ENCODE measurements at regions not wholly inside any gene's neighbourhood (a gene's known extent, or its start where the extent isn't known, plus 50 kb on each side); places are given as distances from the start of the nearest gene placed in this dataset.

DNA sequence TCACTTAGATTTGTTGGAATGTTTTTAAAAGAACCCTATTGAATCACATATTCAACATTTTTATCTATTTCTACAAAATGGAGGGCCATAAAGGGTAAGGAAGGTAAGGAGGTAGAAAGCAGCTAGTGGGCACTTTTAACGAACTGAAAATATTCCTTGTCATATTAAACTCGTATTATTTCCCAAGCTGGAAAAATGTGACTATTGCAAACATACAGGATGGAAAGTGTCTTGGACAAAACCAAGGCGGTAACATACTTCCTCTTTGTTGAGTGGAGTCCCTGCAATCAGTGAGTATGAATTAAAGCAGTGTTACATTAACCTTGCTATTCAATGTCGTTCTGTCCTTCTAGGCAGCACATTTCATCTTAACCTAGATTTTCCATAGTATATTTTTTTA lies 165.6 kb downstream of the RCN1 start:
- TF ChIP-seq EZH2 (optimal IDR thresholded peaks at IDR 0.05; ENCODE audit: low read depth, low read length), result no peak
- TF ChIP-seq, protein P1, sequence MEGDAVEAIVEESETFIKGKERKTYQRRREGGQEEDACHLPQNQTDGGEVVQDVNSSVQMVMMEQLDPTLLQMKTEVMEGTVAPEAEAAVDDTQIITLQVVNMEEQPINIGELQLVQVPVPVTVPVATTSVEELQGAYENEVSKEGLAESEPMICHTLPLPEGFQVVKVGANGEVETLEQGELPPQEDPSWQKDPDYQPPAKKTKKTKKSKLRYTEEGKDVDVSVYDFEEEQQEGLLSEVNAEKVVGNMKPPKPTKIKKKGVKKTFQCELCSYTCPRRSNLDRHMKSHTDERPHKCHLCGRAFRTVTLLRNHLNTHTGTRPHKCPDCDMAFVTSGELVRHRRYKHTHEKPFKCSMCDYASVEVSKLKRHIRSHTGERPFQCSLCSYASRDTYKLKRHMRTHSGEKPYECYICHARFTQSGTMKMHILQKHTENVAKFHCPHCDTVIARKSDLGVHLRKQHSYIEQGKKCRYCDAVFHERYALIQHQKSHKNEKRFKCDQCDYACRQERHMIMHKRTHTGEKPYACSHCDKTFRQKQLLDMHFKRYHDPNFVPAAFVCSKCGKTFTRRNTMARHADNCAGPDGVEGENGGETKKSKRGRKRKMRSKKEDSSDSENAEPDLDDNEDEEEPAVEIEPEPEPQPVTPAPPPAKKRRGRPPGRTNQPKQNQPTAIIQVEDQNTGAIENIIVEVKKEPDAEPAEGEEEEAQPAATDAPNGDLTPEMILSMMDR (IDR thresholded peaks at IDR 0.05; ENCODE audit: low read length), result no peak

Measured in MM.1S (cell line).